GM12878 (cell line): ENCODE measurements at regions not wholly inside any gene's neighbourhood (a gene's known extent, or its start where the extent isn't known, plus 50 kb on each side); places are given as distances from the start of the nearest gene placed in this dataset.

Source experiments
- BACH1 ChIP-seq: fragments of 450-650 bp; IDR thresholded peaks from 2 replicates; pipeline ENCODE4 v1.6.1; 2017; ENCODE audit warnings: mild to moderate bottlenecking, borderline replicate concordance
- CHD4 ChIP-seq: fragments of 200-600 bp; sonication (generic); IDR thresholded peaks from 2 replicates; pipeline ENCODE4 v1.6.1; 2016; ENCODE audit warnings: mild to moderate bottlenecking
- CREM ChIP-seq: IDR thresholded peaks from 2 replicates; pipeline ENCODE4 v1.6.1; 2014; ENCODE audit warnings: antibody characterized with exemption, low read depth
- EED ChIP-seq: sonication (generic); IDR thresholded peaks from 2 replicates; pipeline ENCODE4 v1.6.1; 2016; ENCODE audit warnings: antibody characterized with exemption, low read depth
- ETV6 ChIP-seq, 2 experiments: fragments of 450-650 bp in 1 of 2; IDR thresholded peaks in 1 of 2; conservative IDR thresholded peaks in 1 of 2; 2 replicates each; pipeline ENCODE4 v1.6.1; 2014; ENCODE audit warnings: antibody characterized with exemption in 1 of 2, borderline replicate concordance in 1 of 2, low read depth in 1 of 2, mild to moderate bottlenecking in 1 of 2, moderate library complexity in 1 of 2
- GABPA ChIP-seq: IDR thresholded peaks from 2 replicates; pipeline ENCODE4 v1.6.1; 2014; ENCODE audit warnings: antibody characterized with exemption, low read depth, mild to moderate bottlenecking, inconsistent platforms
- HDAC2 ChIP-seq: fragments of 200-600 bp; sonication (generic); IDR thresholded peaks from 2 replicates; pipeline ENCODE4 v1.6.1; 2017
- IKZF2 ChIP-seq, 2 experiments: fragments of 450-650 bp; IDR thresholded peaks; 2 replicates each; pipeline ENCODE4 v1.6.1; 2017; ENCODE audit warnings: mild to moderate bottlenecking in 2 of 2, moderate library complexity in 2 of 2
- IRF4 ChIP-seq: IDR thresholded peaks from 2 replicates; pipeline ENCODE4 v1.6.1; 2011; ENCODE audit warnings: low read depth, low read length
- LARP7 ChIP-seq: fragments of 450-650 bp; IDR thresholded peaks from 2 replicates; pipeline ENCODE4 v1.6.1; 2017; ENCODE audit warnings: mild to moderate bottlenecking
- NFIC ChIP-seq: IDR thresholded peaks from 2 replicates; pipeline ENCODE4 v1.6.1; 2012; ENCODE audit warnings: low read depth, mild to moderate bottlenecking, inconsistent platforms, low read length, moderate library complexity
- NFYA ChIP-seq: IDR thresholded peaks from 2 replicates; pipeline ENCODE4 v1.6.1; 2011; ENCODE audit warnings: low read depth, mild to moderate bottlenecking, low read length, improper control_type of control experiment, borderline replicate concordance
- NR2C2 ChIP-seq: IDR thresholded peaks from 2 replicates; pipeline ENCODE4 v1.6.1; 2011; ENCODE audit warnings: borderline replicate concordance, low read depth; ENCODE audit not compliant: control insufficient read depth, insufficient read length
- NRF1 ChIP-seq: conservative IDR thresholded peaks from 2 replicates; pipeline ENCODE4 v1.6.1; 2011; ENCODE audit warnings: mild to moderate bottlenecking, low read depth, low read length, improper control_type of control experiment
- POLR2AphosphoS2 ChIP-seq: IDR thresholded peaks from 2 replicates; pipeline ENCODE4 v1.6.1; 2011; ENCODE audit warnings: low read depth, mild to moderate bottlenecking, low read length, improper control_type of control experiment, moderate library complexity
- POLR2AphosphoS5 ChIP-seq: IDR thresholded peaks from 2 replicates; pipeline ENCODE4 v1.6.1; 2011; ENCODE audit warnings: mild to moderate bottlenecking, low read length, inconsistent platforms
- RUNX3 ChIP-seq: IDR thresholded peaks from 2 replicates; pipeline ENCODE4 v1.6.1; 2012; ENCODE audit warnings: low read length, inconsistent platforms
- SRF ChIP-seq, 2 experiments: IDR thresholded peaks; 2 replicates each; pipeline ENCODE4 v1.6.1; 2011; ENCODE audit warnings: low read depth in 2 of 2, low read length in 2 of 2, mild to moderate bottlenecking in 1 of 2, moderate library complexity in 1 of 2
- ZNF24 ChIP-seq: fragments of 450-650 bp; IDR thresholded peaks from 2 replicates; pipeline ENCODE4 v1.6.1; 2017; ENCODE audit warnings: antibody characterized with exemption, mild to moderate bottlenecking
- ZNF274 ChIP-seq: IDR thresholded peaks from one replicate; pipeline ENCODE4 v1.8.0; 2011; ENCODE audit not compliant: insufficient read length, insufficient read depth
- ZNF384 ChIP-seq: IDR thresholded peaks from 2 replicates; pipeline ENCODE4 v1.6.1; 2012; ENCODE audit warnings: low read depth, mild to moderate bottlenecking, low read length, improper control_type of control experiment, borderline replicate concordance
- TF ChIP-seq, protein P1 (sequence below): fragments of 450-650 bp; IDR thresholded peaks from 2 replicates; pipeline ENCODE4 v1.6.1; 2017; ENCODE audit warnings: antibody characterized with exemption, mild to moderate bottlenecking, moderate library complexity
- TF ChIP-seq, protein P2 (sequence below): fragments of 450-650 bp; IDR thresholded peaks from 2 replicates; pipeline ENCODE4 v1.6.1; 2016; ENCODE audit warnings: mild to moderate bottlenecking
- TF ChIP-seq, protein P3 (sequence below): fragments of 450-650 bp; IDR thresholded peaks from 2 replicates; pipeline ENCODE4 v1.6.1; 2018; ENCODE audit warnings: mild to moderate bottlenecking, low read depth, moderate library complexity; ENCODE audit not compliant: partially characterized antibody
- TF ChIP-seq, protein P4 (sequence below): IDR thresholded peaks from 2 replicates; pipeline ENCODE4 v1.6.1; 2011; ENCODE audit warnings: low read depth, mild to moderate bottlenecking, low read length, moderate library complexity, borderline replicate concordance; ENCODE audit errors: extremely low read depth

DNA sequence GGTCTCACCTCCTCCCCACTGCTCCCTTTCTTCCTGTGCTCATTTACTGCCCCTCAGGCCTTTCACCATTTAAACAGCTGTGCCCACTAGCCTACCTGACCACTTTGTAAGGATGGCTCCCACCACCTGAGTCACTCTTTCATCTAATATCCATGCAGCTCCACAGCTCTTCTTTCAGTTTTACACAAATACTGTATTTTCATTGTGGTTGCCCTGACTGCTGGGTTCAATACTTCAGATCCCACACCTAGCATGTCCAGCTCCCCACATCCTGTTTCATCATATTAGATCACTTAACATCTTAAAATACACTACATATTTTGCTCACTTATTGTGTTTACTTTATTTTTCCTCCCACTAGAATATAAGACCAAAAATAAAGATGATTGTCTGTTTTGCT, 1110.6 kb downstream of the TSN start (continued):
- TF ChIP-seq ZNF384 (no peak), IRF4 (no peak), HDAC2 (no peak), RUNX3 (peak; percentile 94), ETV6 (conservative IDR thresholded peaks at IDR 0.05 in 1 of 2, IDR thresholded peaks at IDR 0.05 in 1 of 2; ENCODE audit: borderline replicate concordance in 1 of 2, low read depth in 1 of 2) (no peak; a peak in 1 of 4 replicates), BACH1 (no peak), NRF1 (no peak), EED (no peak), CREM (peak; percentile 68), POLR2AphosphoS2 (no peak), NFIC (peak; percentile 91; the same call in 1 of the 2 replicates), POLR2AphosphoS5 (no peak), ZNF274 (no peak), GABPA (peak; percentile 40; the same call in 1 of the 2 replicates), CHD4 (no peak), ZNF24 (no peak), NFYA (no peak), IKZF2 (IDR thresholded peaks at IDR 0.05) (peak; percentile 77 to 82), SRF (IDR thresholded peaks at IDR 0.05; ENCODE audit: low read depth in 2 of 2, low read length in 2 of 2) (no peak), LARP7 (no peak), NR2C2 (no peak)
- TF ChIP-seq, protein P1, sequence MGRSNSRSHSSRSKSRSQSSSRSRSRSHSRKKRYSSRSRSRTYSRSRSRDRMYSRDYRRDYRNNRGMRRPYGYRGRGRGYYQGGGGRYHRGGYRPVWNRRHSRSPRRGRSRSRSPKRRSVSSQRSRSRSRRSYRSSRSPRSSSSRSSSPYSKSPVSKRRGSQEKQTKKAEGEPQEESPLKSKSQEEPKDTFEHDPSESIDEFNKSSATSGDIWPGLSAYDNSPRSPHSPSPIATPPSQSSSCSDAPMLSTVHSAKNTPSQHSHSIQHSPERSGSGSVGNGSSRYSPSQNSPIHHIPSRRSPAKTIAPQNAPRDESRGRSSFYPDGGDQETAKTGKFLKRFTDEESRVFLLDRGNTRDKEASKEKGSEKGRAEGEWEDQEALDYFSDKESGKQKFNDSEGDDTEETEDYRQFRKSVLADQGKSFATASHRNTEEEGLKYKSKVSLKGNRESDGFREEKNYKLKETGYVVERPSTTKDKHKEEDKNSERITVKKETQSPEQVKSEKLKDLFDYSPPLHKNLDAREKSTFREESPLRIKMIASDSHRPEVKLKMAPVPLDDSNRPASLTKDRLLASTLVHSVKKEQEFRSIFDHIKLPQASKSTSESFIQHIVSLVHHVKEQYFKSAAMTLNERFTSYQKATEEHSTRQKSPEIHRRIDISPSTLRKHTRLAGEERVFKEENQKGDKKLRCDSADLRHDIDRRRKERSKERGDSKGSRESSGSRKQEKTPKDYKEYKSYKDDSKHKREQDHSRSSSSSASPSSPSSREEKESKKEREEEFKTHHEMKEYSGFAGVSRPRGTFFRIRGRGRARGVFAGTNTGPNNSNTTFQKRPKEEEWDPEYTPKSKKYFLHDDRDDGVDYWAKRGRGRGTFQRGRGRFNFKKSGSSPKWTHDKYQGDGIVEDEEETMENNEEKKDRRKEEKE, result no peak
- TF ChIP-seq, protein P2, sequence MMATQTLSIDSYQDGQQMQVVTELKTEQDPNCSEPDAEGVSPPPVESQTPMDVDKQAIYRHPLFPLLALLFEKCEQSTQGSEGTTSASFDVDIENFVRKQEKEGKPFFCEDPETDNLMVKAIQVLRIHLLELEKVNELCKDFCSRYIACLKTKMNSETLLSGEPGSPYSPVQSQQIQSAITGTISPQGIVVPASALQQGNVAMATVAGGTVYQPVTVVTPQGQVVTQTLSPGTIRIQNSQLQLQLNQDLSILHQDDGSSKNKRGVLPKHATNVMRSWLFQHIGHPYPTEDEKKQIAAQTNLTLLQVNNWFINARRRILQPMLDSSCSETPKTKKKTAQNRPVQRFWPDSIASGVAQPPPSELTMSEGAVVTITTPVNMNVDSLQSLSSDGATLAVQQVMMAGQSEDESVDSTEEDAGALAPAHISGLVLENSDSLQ, result no peak
- TF ChIP-seq, protein P3, sequence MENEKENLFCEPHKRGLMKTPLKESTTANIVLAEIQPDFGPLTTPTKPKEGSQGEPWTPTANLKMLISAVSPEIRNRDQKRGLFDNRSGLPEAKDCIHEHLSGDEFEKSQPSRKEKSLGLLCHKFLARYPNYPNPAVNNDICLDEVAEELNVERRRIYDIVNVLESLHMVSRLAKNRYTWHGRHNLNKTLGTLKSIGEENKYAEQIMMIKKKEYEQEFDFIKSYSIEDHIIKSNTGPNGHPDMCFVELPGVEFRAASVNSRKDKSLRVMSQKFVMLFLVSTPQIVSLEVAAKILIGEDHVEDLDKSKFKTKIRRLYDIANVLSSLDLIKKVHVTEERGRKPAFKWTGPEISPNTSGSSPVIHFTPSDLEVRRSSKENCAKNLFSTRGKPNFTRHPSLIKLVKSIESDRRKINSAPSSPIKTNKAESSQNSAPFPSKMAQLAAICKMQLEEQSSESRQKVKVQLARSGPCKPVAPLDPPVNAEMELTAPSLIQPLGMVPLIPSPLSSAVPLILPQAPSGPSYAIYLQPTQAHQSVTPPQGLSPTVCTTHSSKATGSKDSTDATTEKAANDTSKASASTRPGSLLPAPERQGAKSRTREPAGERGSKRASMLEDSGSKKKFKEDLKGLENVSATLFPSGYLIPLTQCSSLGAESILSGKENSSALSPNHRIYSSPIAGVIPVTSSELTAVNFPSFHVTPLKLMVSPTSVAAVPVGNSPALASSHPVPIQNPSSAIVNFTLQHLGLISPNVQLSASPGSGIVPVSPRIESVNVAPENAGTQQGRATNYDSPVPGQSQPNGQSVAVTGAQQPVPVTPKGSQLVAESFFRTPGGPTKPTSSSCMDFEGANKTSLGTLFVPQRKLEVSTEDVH, result no peak
- TF ChIP-seq, protein P4, sequence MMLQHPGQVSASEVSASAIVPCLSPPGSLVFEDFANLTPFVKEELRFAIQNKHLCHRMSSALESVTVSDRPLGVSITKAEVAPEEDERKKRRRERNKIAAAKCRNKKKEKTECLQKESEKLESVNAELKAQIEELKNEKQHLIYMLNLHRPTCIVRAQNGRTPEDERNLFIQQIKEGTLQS, result no peak
